ENCODE measurements at regions not wholly inside any gene's neighbourhood (a gene's known extent, or its start where the extent isn't known, plus 50 kb on each side); places are given as distances from the start of the nearest gene placed in this dataset.
A peak's percentile ranks its signal among the peaks of the same experiment; 100 is the strongest.
"Not testable (repeated sequence)": the region's sequence is repeated elsewhere in the genome, so short reads cannot be mapped to it uniquely, and the experiment has no call there.

GRCh38 chr12:74776378-74776777 is 238.7 kb downstream of the ATXN7L3B start:
- TF ChIP-seq CTCF (IDR thresholded peaks at IDR 0.05 in 4 of 5, conservative IDR thresholded peaks at IDR 0.05 in 1 of 5) = no peak
- TF ChIP-seq POLR2A (IDR thresholded peaks at IDR 0.05) = no peak
- no peak for ATAC-seq
- no peak overlapping the region for H3K27ac ChIP-seq
- no peaks in the 10 kb centered on the region for H3K27me3 ChIP-seq
- DNase-seq = no peak
- H3K36me3 ChIP-seq = no peaks in the 10 kb centered on the region
- no peaks in the 10 kb centered on the region for H3K4me1 ChIP-seq
- intact Hi-C loops (cut with DNase I; ENCODE audit: low total_unique reads) (no loop called here), in situ Hi-C loops (cut with MboI; ENCODE audit: low sequenced_read_pairs in 4 of 4) (no loop called here)
- no peak overlapping the region for H3K4me3 ChIP-seq
- no peaks in the 10 kb centered on the region for H3K9me3 ChIP-seq

GRCh38 chr12:74780182-74780849 is 242.7 kb downstream of the ATXN7L3B start:
- Histone ChIP-seq H3K4me1 (no peaks in the 10 kb centered on the region), H3K4me3 (no peak overlapping the region), H3K27ac (no peak overlapping the region), H3K36me3 (no peaks in the 10 kb centered on the region), H3K27me3 (no peaks in the 10 kb centered on the region), H3K9me3 (no peaks in the 10 kb centered on the region)
- TF ChIP-seq POLR2A (IDR thresholded peaks at IDR 0.05) (no peak), CTCF (IDR thresholded peaks at IDR 0.05 in 4 of 5, conservative IDR thresholded peaks at IDR 0.05 in 1 of 5) (no peak)
- ATAC-seq (no peak), DNase-seq (no peak)
- intact Hi-C loops (cut with DNase I; ENCODE audit: low total_unique reads) (no loop called here), in situ Hi-C loops (cut with MboI; ENCODE audit: low sequenced_read_pairs in 4 of 4) (no loop called here)

GRCh38 chr12:74780850-74781241 is 243.2 kb downstream of the ATXN7L3B start:
- H3K27me3 ChIP-seq; intact Hi-C loops (cut with DNase I; ENCODE audit: low total_unique reads): not testable (repeated sequence)

GRCh38 chr12:74781991-74782485 is 244.4 kb downstream of the ATXN7L3B start:
- Histone ChIP-seq H3K4me3 (no peak overlapping the region), H3K36me3 (no peaks in the 10 kb centered on the region), H3K27me3 (no peaks in the 10 kb centered on the region), H3K9me3 (no peaks in the 10 kb centered on the region), H3K4me1 (no peaks in the 10 kb centered on the region), H3K27ac (no peak overlapping the region)
- intact Hi-C loops (cut with DNase I; ENCODE audit: low total_unique reads) = no loop called here
- DNase-seq = no peak
- no peak for ATAC-seq
- in situ Hi-C loops (cut with MboI; ENCODE audit: low sequenced_read_pairs in 4 of 4) = no loop called here
- TF ChIP-seq CTCF (IDR thresholded peaks at IDR 0.05 in 4 of 5, conservative IDR thresholded peaks at IDR 0.05 in 1 of 5) (no peak), POLR2A (IDR thresholded peaks at IDR 0.05) (no peak)

More at GRCh38 chr12:74780850-74781241, 243.2 kb downstream of the ATXN7L3B start:
- in situ Hi-C loops (cut with MboI; ENCODE audit: low sequenced_read_pairs in 4 of 4); H3K9me3 ChIP-seq; H3K27ac ChIP-seq; DNase-seq; H3K4me3 ChIP-seq; ATAC-seq; H3K36me3 ChIP-seq; H3K4me1 ChIP-seq: not testable (repeated sequence)

- in situ Hi-C loops (cut with MboI; ENCODE audit: low sequenced_read_pairs in 4 of 4) = no loop called here
- intact Hi-C loops (cut with DNase I; ENCODE audit: low total_unique reads) = no loop called here
- Histone ChIP-seq H3K4me1 (peaks cover 0 to 4% of the 10 kb centered on the region in 2 donors), H3K27me3 (no peaks in the 10 kb centered on the region), H3K9me3 (no peaks in the 10 kb centered on the region), H3K36me3 (no peaks in the 10 kb centered on the region), H3K4me3 (no peak overlapping the region), H3K27ac (peak overlapping the region in 1 of 4 donors; percentile 1)
- TF ChIP-seq CTCF (IDR thresholded peaks at IDR 0.05 in 4 of 5, conservative IDR thresholded peaks at IDR 0.05 in 1 of 5) (no peak), POLR2A (IDR thresholded peaks at IDR 0.05) (no peak)
- DNase-seq (peak in 1 of 2 donors; percentile 22), ATAC-seq (peak; percentile 47 to 91)
Measured at GRCh38 chr12:74790931-74791330, 253.3 kb downstream of the ATXN7L3B start.

All from gastrocnemius medialis (tissue), 4 donors.